Gastrocnemius medialis (tissue), 4 donors: ENCODE measurements at regions not wholly inside any gene's neighbourhood (a gene's known extent, or its start where the extent isn't known, plus 50 kb on each side); places are given as distances from the start of the nearest gene placed in this dataset.

Experiments
- CTCF ChIP-seq, 5 experiments: fragments of 450-650 bp in 3 of 5; fragments of 200-600 bp in 2 of 5; sonication (generic) in 2 of 5; IDR thresholded peaks in 4 of 5; conservative IDR thresholded peaks in 1 of 5; 1 replicate in 4 of 5; 2 replicates in 1 of 5; pipeline ENCODE4 v1.5.1; 2016 to 2019; ENCODE audit warnings: antibody characterized with exemption in 5 of 5, mild to moderate bottlenecking in 3 of 5, moderate library complexity in 3 of 5
- POLR2A ChIP-seq, 2 donors: fragments of 450-650 bp; IDR thresholded peaks; one replicate each; pipeline ENCODE4 v1.6.1; 2017; ENCODE audit warnings: antibody characterized with exemption in 2 of 2, mild to moderate bottlenecking in 2 of 2, moderate library complexity in 2 of 2

GRCh38 chr2:90079374-90079773 is 1387.9 kb downstream of the RPIA start:
- TF ChIP-seq CTCF (IDR thresholded peaks at IDR 0.05 in 4 of 5, conservative IDR thresholded peaks at IDR 0.05 in 1 of 5) (no peak), POLR2A (IDR thresholded peaks at IDR 0.05) (no peak)
